HG02973 (cell line): ENCODE measurements at regions not wholly inside any gene's neighbourhood (a gene's known extent, or its start where the extent isn't known, plus 50 kb on each side); places are given as distances from the start of the nearest gene placed in this dataset.

Experiments used
- ATAC-seq: cut with Tn5 transposase; IDR thresholded peaks from one replicate; pipeline ENCODE4 v1.9.1; 2021; ENCODE audit warnings: moderate library complexity; ENCODE audit not compliant: unreplicated experiment

GRCh38 chr13:34430294-34430693, 511.8 kb upstream of the NBEA start:
- ATAC-seq = no peak

DNA sequence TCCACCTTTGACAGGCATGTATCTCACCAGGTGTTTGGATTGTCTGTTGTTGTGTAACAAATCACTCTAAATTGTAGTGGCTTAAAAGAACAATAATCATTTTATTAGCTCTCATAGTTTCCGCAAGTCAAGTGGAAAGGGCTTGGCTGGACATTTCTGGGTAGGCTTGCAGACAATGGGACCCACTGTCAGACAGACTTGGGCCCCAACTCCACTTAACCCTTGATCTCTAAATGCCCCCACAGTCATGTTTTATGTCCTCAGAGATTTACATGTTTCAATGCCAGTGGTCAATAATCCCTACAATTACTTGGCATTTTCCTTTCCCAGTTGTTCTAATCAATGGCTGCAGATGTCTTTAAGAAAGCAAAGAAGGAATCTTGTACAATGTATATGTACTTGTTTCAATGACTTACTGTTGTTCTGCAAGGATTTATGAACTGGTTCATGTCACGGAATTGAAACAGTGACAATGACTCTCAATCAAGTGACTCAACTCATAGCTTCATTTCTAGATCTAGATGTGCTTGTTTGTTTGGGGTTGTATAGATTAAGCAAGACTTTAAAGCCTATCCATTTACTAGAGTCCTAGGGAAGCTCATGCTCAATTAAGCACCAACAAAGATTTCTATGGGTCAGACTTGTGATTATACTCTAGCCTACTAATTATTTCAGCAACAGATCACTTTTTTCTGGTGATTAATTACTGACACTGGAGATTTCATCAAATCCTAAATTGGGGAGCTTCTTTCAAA, 510.1 kb upstream of the NBEA start:
- ATAC-seq = no peak

DNA sequence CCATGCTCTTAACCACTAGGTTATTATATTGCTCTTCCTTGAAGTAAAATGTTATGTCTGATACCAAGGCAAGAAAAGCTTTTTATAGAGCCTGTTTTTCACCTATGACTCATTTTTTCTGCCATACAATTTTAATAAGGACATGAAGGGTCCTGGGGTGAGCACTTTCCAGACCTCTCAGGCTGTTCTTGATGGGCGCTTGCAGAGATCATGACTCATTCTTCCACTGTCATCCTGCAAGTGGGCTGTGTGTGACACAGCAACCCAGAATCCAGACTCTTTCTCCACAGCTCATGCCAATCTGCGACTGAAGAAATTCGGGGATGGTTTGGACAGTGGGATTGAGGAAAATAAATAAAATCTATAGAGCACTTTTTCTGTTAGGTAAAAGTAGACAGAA, 506.7 kb upstream of the NBEA start:
- no peak for ATAC-seq

GRCh38 chr13:34437873-34438272, 504.2 kb upstream of the NBEA start:
- ATAC-seq = no peak

- no peak for ATAC-seq
These were observed 489.2 kb upstream of the NBEA start for GRCh38 chr13:34452831-34453230.

DNA sequence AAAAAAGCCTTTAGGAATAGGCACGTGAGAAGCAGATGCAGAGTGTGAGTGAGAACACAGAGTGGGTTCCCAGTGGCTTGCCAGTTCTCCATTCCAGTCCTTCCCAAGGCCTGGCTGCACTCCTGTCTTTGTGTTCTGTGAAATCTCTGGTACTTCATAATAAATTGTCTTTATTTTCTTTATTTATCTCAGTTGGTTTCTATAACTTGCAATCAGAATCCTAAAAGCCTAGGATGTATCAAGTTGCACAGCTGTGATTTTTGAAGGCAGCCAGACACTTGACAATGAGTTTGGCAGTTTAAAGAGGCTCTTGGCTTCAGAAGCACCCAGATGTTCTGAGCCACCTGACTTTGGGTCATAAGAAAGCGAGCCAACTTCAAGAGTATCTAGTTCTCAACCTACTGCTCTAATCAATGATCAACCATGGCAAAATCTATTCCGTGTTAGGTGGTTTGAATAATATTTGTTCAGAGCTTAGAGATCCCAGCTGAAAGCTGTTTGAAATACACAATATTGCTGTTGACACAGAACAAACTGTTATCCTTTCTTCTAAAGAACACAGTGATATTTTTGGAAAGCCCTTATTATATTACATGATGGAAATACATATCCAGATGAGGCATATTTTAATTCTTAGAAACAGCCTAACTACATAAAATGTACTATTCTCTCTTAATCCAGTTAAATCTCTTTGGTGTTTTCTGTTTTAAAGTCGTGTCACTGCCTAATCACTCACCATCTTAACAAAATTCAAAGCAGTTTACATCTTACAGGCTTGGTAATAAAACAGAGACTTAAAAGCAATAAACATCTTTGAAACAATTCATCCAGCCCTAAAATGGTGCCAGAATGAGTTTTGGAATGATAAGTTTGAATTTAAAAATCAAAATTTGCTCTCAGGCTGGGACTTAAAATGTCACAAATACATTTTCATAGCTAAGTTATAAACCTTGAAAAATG, 483.0 kb upstream of the NBEA start:
- no peak for ATAC-seq

DNA sequence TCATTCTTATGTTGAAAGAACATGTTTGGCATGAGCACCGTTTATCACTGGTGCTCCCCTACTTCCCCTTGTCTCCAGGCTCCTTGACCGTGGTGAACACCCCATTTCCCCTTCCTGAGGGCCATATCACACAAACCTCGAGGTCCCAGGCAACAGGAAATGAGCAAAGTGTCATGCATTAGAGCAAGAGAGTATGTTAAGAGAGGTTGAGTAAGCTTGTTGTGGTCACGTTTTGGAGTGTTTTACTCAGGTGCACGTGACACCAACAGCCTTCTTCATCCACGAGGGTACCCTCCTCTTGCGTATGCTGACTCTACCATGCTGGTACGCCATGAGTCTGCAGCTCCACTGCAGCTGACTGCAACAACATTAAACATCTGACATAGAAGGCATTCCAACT, 482.2 kb upstream of the NBEA start:
- no peak for ATAC-seq

GRCh38 chr13:34462843-34463242, 479.2 kb upstream of the NBEA start:
- no peak for ATAC-seq

GRCh38 chr13:34464011-34464410, 478.1 kb upstream of the NBEA start:
- ATAC-seq = no peak

DNA sequence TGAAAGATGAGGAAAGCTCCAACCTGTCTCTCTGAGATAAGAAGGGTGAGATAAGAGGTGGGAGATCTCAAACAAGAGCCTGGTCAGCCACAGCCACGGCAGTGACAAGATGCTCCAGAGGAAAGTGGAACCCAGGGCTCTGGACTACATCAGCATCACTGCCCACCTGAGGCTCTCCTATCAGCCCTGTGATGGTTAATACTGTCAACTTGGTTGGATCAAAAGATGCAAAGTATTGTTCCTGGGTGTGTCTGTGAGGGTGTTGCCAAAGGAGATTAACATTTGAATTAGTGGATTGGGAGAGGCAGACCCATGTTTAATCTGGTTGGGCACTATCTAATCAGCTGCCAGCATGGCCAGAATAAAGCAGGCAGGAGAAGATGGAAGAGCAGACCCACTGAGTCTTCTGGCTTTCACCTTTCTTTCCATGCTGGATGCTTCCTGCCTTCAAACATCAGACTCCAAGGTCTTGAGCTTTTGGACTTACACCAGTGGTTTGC, 476.6 kb upstream of the NBEA start:
- no peak for ATAC-seq

- ATAC-seq = no peak
These were observed 475.8 kb upstream of the NBEA start for GRCh38 chr13:34466301-34466700.

- ATAC-seq = no peak
These were observed 474.5 kb upstream of the NBEA start for GRCh38 chr13:34467450-34468083.

DNA sequence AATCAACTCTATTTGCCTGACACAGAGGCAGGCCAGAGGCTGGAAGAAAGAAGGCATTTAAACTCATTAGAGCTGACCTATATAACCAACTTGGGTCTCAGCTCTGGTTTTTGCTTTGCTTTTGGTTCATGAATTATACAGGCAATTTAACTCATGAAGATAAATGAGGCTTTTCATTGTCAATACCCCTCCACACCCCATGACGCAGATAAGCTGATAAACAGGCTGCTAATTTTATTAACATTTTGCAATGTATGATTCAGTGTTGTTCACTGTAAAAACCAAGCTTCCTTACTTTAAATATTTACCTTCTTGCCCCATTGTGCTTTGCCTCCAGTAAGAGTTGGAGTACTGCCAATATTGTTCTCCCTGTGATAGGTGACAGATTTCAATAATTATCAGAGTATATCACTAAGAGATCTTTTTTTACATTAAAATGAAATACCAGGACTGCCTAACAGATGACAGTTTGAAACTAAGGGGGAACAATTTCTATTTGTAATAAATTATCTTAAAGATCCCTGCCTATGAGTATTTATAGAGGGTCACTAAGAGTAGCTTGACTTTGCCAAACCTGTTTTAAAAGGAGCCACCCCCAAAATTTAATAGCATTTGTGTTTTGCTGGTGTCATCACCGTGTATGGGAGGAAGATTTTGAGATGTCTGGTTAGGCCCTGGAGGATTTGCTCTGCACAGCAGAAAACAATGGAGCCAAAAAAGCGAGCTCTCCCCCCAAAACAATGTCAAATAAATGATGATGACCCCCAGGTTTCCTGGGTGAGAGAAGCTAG, 472.7 kb upstream of the NBEA start:
- no peak for ATAC-seq

GRCh38 chr13:34474187-34474868, 467.7 kb upstream of the NBEA start:
- ATAC-seq = no peak

GRCh38 chr13:34478376-34478775, 463.7 kb upstream of the NBEA start:
- ATAC-seq = no peak

- ATAC-seq = no peak
These were observed 440.1 kb upstream of the NBEA start for GRCh38 chr13:34502011-34502410.

DNA sequence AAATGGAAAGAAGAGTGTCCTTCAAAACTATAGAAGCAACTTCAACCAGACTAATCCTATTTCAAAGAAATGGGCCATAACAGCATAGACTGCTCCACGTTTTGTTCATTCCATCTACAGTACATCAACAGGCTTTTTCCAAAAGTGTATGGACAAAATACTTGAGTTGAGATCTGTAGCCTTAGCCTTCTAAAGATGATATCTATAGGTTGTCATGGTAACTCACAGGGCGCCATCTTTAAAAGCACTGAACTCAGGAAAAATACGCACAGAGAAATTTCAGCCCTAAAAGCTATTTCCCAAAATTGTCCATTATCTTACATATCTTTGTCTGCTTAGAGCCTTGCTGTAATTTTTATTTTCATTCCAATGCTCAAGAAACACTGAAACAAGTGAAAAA, 439.4 kb upstream of the NBEA start:
- no peak for ATAC-seq

DNA sequence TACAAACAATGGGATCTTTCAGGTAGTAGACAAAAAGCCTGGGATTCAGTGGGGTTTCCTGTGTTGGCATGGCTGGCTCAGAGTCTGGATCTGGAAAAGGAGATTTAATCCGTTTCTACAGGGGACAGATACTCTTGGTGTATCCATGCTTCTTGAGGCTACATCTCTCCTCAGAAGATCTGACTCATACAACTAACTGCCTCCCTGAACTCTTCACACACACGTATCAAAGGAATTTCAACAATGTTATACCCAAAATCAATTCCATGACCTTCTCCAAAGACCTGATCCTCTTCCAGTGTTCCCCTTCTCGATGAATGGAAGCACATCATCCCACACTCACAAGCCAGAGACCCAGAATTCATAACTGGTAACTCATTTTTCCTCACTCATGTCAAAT, 435.3 kb upstream of the NBEA start:
- ATAC-seq = no peak

- no peak for ATAC-seq
These were observed 434.4 kb upstream of the NBEA start for GRCh38 chr13:34507630-34508029.

GRCh38 chr13:34512817-34513216, 429.3 kb upstream of the NBEA start:
- no peak for ATAC-seq
